Sigmoid colon (tissue), 3 donors: ENCODE measurements at regions not wholly inside any gene's neighbourhood (a gene's known extent, or its start where the extent isn't known, plus 50 kb on each side); places are given as distances from the start of the nearest gene placed in this dataset.

Experiments used
- CTCF ChIP-seq, 4 experiments: fragments of 450-650 bp in 3 of 4; fragments of 200-600 bp in 1 of 4; IDR thresholded peaks; one replicate each; pipeline ENCODE4 v1.5.1; 2016 to 2019; ENCODE audit warnings: antibody characterized with exemption in 4 of 4, mild to moderate bottlenecking in 3 of 4, moderate library complexity in 2 of 4
- POLR2A ChIP-seq, 2 donors: fragments of 450-650 bp; IDR thresholded peaks; one replicate each; pipeline ENCODE4 v1.6.1; 2016; ENCODE audit warnings: antibody characterized with exemption in 2 of 2, mild to moderate bottlenecking in 2 of 2, moderate library complexity in 2 of 2

GRCh38 chr6:65799389-65799788 is 92.4 kb upstream of the EYS start:
- TF ChIP-seq POLR2A (IDR thresholded peaks at IDR 0.05): no peak
- no peak for TF ChIP-seq CTCF (IDR thresholded peaks at IDR 0.05)
